GM06990 (cell line): ENCODE measurements at regions not wholly inside any gene's neighbourhood (a gene's known extent, or its start where the extent isn't known, plus 50 kb on each side); places are given as distances from the start of the nearest gene placed in this dataset.

Experiments
- DNase-seq: peaks from one replicate; pipeline ENCODE4 v3.0.0-alpha.2; 2011; ENCODE audit not compliant: insufficient read length; ENCODE audit errors: extremely low read depth
- H3K27me3 ChIP-seq: replicated peaks from 2 replicates; pipeline ENCODE4 v1.6.0; 2011; ENCODE audit warnings: low read length; ENCODE audit not compliant: control insufficient read depth, insufficient read depth
- H3K36me3 ChIP-seq: 2 replicates; pipeline ENCODE4 v1.5.1; 2011; ENCODE audit warnings: low read length; ENCODE audit not compliant: control insufficient read depth, insufficient read depth
- H3K4me3 ChIP-seq: replicated peaks from 2 replicates; pipeline ENCODE4 v1.5.1; 2011; ENCODE audit warnings: low read depth, mild to moderate bottlenecking, control low read depth, low read length
- TF ChIP-seq, protein P1 (sequence below): IDR thresholded peaks from 2 replicates; pipeline ENCODE4 v1.5.1; 2011; ENCODE audit warnings: low read length, control low read depth, mild to moderate bottlenecking, inconsistent platforms; ENCODE audit not compliant: insufficient read depth, poor library complexity, severe bottlenecking

GRCh38 chr2:12352889-12353288 lies 363.8 kb upstream of the TRIB2 start:
- Histone ChIP-seq H3K27me3 (no peaks in the 10 kb centered on the region), H3K36me3 (no peaks in the 10 kb centered on the region), H3K4me3 (no peak overlapping the region)
- DNase-seq: no peak
- TF ChIP-seq, protein P1, sequence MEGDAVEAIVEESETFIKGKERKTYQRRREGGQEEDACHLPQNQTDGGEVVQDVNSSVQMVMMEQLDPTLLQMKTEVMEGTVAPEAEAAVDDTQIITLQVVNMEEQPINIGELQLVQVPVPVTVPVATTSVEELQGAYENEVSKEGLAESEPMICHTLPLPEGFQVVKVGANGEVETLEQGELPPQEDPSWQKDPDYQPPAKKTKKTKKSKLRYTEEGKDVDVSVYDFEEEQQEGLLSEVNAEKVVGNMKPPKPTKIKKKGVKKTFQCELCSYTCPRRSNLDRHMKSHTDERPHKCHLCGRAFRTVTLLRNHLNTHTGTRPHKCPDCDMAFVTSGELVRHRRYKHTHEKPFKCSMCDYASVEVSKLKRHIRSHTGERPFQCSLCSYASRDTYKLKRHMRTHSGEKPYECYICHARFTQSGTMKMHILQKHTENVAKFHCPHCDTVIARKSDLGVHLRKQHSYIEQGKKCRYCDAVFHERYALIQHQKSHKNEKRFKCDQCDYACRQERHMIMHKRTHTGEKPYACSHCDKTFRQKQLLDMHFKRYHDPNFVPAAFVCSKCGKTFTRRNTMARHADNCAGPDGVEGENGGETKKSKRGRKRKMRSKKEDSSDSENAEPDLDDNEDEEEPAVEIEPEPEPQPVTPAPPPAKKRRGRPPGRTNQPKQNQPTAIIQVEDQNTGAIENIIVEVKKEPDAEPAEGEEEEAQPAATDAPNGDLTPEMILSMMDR: no peak

- Histone ChIP-seq H3K4me3 (no peak overlapping the region), H3K27me3 (no peaks in the 10 kb centered on the region), H3K36me3 (no peaks in the 10 kb centered on the region)
- DNase-seq: no peak
- TF ChIP-seq, protein P1: no peak
These were observed 355.2 kb upstream of the TRIB2 start for GRCh38 chr2:12361506-12361905.

GRCh38 chr2:12363138-12363537 lies 353.6 kb upstream of the TRIB2 start:
- H3K36me3 ChIP-seq: no peaks in the 10 kb centered on the region
- TF ChIP-seq, protein P1: no peak
- no peak for DNase-seq
- no peaks in the 10 kb centered on the region for H3K27me3 ChIP-seq
- no peak overlapping the region for H3K4me3 ChIP-seq

GRCh38 chr2:12363569-12363968 lies 353.2 kb upstream of the TRIB2 start:
- Histone ChIP-seq H3K36me3 (no peaks in the 10 kb centered on the region), H3K27me3 (no peaks in the 10 kb centered on the region), H3K4me3 (no peak overlapping the region)
- TF ChIP-seq, protein P1: no peak
- no peak for DNase-seq

DNA sequence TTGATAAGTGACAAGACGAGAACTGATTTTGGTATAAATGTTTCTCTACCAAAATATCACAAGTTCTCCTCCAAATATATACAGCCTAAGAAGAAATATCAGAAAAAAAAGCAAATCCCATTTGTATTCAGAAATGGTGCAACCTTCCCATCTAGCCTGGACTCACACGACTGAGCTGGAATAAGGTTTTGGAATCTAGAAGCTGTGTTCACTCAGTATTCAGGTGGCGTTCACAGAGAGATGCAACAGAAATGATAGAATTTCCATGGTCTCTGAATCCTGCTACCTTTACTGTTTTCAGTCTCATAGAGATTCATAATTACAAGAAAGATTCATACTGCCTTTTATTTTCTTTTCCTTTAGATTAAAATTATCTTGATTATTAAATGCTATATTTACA lies 347.2 kb upstream of the TRIB2 start:
- no peak for DNase-seq
- H3K27me3 ChIP-seq: no peaks in the 10 kb centered on the region
- TF ChIP-seq, protein P1: no peak
- H3K36me3 ChIP-seq: no peaks in the 10 kb centered on the region
- no peak overlapping the region for H3K4me3 ChIP-seq

DNA sequence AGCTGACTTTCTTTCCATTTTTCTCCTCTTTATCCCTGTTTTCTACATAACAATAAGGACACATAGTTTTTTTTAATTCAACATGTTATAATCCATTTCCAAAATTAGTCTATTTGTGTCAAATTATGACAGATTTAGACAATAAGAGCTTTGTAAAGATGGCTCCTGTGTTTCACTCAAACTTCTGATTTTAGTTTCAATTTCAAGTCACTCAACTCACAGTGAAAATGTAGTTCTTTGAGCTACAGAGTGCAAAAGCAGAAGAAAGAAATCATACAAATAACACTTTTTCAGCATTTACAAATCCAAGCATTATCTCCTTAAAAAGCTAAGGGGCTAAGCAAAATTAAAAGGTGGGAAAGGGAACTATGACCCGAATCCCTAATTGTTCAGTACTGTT lies 340.7 kb upstream of the TRIB2 start:
- no peaks in the 10 kb centered on the region for H3K36me3 ChIP-seq
- H3K4me3 ChIP-seq: no peak overlapping the region
- no peak for DNase-seq
- TF ChIP-seq, protein P1: no peak
- H3K27me3 ChIP-seq: no peaks in the 10 kb centered on the region
